ENCODE measurements at regions not wholly inside any gene's neighbourhood (a gene's known extent, or its start where the extent isn't known, plus 50 kb on each side); places are given as distances from the start of the nearest gene placed in this dataset.
A peak's percentile ranks its signal among the peaks of the same experiment; 100 is the strongest.

DNA sequence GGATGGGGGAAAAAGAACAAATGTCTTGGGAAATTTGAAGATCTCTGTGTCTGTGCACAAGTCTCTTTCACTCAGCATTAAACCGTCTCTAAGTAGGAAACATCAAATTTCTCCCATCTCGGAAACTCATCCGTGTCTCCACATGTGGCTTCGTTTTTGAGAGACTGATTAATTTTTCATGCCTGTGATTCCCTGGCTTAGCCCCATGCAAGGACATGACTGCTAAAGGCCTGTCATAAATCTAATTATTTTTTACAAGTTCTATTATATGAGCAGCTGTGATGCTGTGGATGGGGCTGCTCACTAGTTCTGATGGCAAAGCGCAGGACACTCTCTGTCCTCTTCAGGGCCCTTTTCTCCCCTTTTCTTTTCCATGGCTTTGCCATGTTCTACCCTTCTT lies 129.1 kb downstream of the RGPD3 start:
- Histone ChIP-seq H3K9me3 (ENCODE audit: control insufficient read depth, low read depth, low read length) (no peaks in the 10 kb centered on the region), H3K23me2 (ENCODE audit: insufficient read length, low read depth, low read length, poor library complexity, severe bottlenecking) (no peaks in the 10 kb centered on the region), H2AK5ac (ENCODE audit: insufficient read length, low read length) (no peak overlapping the region), H3K79me1 (ENCODE audit: insufficient read depth, low read depth, low read length, poor library complexity, severe bottlenecking) (no peaks in the 10 kb centered on the region), H3K23ac (ENCODE audit: insufficient read length, low read depth, low read length) (no peak overlapping the region), H2AFZ (ENCODE audit: low read length) (no peak overlapping the region), H4K8ac (replicated peaks; ENCODE audit: insufficient read length, low read depth, low read length) (no peak overlapping the region), H2BK5ac (ENCODE audit: insufficient read length, low read length) (no peak overlapping the region), H2BK20ac (ENCODE audit: low read depth, low read length, poor library complexity, severe bottlenecking) (no peak overlapping the region), H4K5ac (ENCODE audit: insufficient read length, low read depth, low read length) (no peak overlapping the region), H4K91ac (ENCODE audit: insufficient read length, low read depth, low read length) (no peak overlapping the region), H3K9ac (ENCODE audit: extremely low read depth, insufficient read length, low read length) (no peak overlapping the region), H3T11ph (ENCODE audit: low read length) (no peak overlapping the region), H3K18ac (ENCODE audit: insufficient read length, low read depth, low read length) (no peak overlapping the region), H3K4me2 (ENCODE audit: insufficient read depth, insufficient read length, low read length) (no peak overlapping the region), H2BK120ac (ENCODE audit: low read depth, low read length, poor library complexity, severe bottlenecking) (no peak overlapping the region), H3K4ac (ENCODE audit: low read depth, low read length) (no peak overlapping the region), H3K79me2 (ENCODE audit: insufficient read depth, low read length) (no peaks in the 10 kb centered on the region), H2BK12ac (ENCODE audit: insufficient read length, low read depth, low read length) (no peak overlapping the region), H3K27ac (ENCODE audit: insufficient read length, low read depth, low read length) (no peak overlapping the region), H3K14ac (ENCODE audit: insufficient read depth, low read length) (no peak overlapping the region), H2BK15ac (ENCODE audit: low read depth, low read length) (no peak overlapping the region), H3K27me3 (ENCODE audit: insufficient read depth, low read length) (no peaks in the 10 kb centered on the region), H4K20me1 (ENCODE audit: control insufficient read depth, insufficient read depth, insufficient read length) (no peaks in the 10 kb centered on the region), H3K4me1 (ENCODE audit: insufficient read depth, low read length) (no peaks in the 10 kb centered on the region), H3K56ac (ENCODE audit: insufficient read length, low read depth, low read length) (no peak overlapping the region)
- no peaks in the 10 kb centered on the region; the same call in 1 of the 2 replicates for H3K27me3 Mint-ChIP-seq (ENCODE audit: low read depth)
- H3K9me3 Mint-ChIP-seq = no peaks in the 10 kb centered on the region; a peak in 1 of 5 replicates
- TF ChIP-seq, protein P1, sequence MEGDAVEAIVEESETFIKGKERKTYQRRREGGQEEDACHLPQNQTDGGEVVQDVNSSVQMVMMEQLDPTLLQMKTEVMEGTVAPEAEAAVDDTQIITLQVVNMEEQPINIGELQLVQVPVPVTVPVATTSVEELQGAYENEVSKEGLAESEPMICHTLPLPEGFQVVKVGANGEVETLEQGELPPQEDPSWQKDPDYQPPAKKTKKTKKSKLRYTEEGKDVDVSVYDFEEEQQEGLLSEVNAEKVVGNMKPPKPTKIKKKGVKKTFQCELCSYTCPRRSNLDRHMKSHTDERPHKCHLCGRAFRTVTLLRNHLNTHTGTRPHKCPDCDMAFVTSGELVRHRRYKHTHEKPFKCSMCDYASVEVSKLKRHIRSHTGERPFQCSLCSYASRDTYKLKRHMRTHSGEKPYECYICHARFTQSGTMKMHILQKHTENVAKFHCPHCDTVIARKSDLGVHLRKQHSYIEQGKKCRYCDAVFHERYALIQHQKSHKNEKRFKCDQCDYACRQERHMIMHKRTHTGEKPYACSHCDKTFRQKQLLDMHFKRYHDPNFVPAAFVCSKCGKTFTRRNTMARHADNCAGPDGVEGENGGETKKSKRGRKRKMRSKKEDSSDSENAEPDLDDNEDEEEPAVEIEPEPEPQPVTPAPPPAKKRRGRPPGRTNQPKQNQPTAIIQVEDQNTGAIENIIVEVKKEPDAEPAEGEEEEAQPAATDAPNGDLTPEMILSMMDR (conservative IDR thresholded peaks at IDR 0.05) = no peak
- peaks cover 0 to 7% of the 10 kb centered on the region in 2 experiments; a peak in 2 of 4 replicates for H3K4me1 Mint-ChIP-seq
- no peaks in the 10 kb centered on the region for H3K36me3 Mint-ChIP-seq (ENCODE audit: insufficient read depth in 1 of 3, low read depth in 3 of 3)
- peak overlapping the region in 1 of 3 experiments; percentile 73; a peak in 1 of 7 replicates for H3K27ac Mint-ChIP-seq
- no CpG with 5 or more reads among the region's 5 CpGs for WGBS (ENCODE audit: extremely low coverage, insufficient read length, low lambda C conversion rate)
- no peak overlapping the region for H3K4me3 Mint-ChIP-seq
- DNase-seq = no peak

Measured in H9 (cell line).